T-helper 1 cell (primary cell): ENCODE measurements at regions not wholly inside any gene's neighbourhood (a gene's known extent, or its start where the extent isn't known, plus 50 kb on each side); places are given as distances from the start of the nearest gene placed in this dataset.

Source experiments
- DNase-seq, 5 donors: peaks; one replicate each; pipeline ENCODE4 v3.0.0-alpha.2; 2012 to 2020

GRCh38 chr2:23066686-23067085 lies 318.3 kb upstream of the KLHL29 start:
- DNase-seq: no peak

DNA sequence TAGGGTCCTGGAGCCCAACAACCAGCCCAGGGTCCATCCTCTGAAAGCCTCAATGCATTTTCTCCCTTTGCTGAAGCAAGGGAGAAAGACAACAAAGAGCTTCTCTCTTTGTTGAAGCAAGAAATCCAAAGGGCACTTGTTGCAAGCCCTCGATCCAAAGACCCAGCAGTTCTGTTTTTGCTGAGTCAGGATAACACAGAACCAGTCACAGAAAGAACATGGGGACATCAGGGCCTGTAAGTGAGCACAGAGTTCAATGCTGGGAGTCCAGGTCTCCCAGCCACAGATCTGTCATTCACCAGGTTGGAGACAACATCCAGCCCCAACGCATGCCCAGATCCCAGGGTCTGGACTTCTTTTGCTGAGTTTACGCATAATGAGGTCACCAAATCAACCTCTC lies 315.8 kb upstream of the KLHL29 start:
- DNase-seq: no peak

DNA sequence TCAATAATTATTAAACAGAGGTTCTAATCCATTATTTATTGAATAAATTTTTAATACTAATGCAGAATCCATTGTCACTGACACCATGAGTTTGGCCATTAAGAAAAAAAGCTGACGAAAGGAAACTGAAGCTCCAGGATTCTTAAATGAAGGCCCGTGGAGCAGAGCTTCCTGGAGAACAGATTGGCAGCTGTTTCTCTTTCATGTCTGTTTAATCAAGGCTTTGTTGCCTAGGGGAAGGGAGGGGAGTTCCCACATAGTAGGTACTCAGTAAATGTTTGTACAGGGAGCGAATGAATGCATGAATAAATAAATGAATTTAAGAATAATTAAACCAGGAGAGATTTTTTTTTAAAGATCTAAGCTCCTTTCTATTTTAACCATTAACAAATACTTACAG lies 315.1 kb upstream of the KLHL29 start:
- no peak for DNase-seq

- DNase-seq: no peak
These were observed 311.9 kb upstream of the KLHL29 start for GRCh38 chr2:23073056-23073455.

DNA sequence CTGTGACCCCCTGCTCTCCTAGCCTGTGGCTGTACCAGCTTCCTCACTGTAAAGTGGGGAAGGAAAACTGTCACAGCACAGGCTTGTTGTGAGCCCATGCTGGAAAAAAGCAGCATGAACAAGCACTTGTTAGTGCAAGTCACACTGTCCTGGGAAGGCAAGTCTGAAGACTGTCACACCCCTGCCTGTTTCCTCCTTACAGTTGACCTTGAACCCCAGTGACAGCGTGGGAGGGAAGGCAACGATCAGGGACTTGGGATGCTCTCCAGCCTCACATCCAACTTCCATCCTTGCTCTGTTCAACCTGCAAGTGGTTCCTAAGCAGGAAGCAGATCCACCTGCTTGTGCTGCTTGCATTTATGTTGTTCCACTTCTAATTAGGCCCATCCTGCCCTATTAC lies 311.3 kb upstream of the KLHL29 start:
- DNase-seq: no peak

DNA sequence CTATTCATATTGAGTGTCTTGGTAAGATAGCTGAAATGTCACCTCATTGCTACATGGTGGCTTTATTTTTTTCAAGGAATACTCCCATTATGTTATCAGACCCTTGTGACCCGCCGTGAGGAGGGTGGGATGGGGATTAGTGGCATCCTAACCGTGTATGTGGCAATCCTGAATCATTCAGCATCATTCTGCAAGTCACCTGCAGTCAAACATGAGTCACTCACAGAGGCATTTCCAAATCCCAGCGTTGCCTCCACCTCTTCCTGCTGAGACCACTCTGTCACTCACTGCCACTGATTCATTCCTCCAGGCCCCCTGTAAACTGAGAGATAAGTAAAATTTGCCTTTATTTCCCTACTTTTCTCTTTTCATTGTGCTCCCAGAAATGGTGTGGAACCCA lies 307.4 kb upstream of the KLHL29 start:
- DNase-seq: no peak

- DNase-seq: no peak
These were observed 306.1 kb upstream of the KLHL29 start for GRCh38 chr2:23078784-23079434.

DNA sequence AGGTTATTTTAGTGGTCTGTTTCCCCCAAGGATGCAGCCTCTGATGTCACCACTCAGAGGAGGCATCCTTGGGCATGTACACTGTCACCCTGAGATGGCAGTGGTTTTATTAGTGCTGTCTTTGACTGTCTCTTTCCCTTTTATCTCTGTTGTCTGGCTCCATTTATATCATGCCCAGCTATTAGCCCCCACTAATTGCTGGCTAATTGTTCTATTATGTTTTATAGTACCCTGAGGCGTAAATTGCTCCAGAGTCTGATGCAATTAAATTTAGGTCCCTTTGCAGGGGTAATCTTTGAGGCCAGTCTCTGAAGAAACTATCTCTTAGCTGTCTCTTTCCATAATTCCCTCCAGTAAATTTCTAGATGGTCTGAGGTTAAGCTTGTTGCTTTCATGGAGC lies 301.0 kb upstream of the KLHL29 start:
- DNase-seq: no peak

GRCh38 chr2:23091019-23091418 lies 294.0 kb upstream of the KLHL29 start:
- DNase-seq: no peak

- no peak for DNase-seq
These were observed 293.1 kb upstream of the KLHL29 start for GRCh38 chr2:23091900-23092299.

GRCh38 chr2:23092831-23093230 lies 292.1 kb upstream of the KLHL29 start:
- DNase-seq: no peak

DNA sequence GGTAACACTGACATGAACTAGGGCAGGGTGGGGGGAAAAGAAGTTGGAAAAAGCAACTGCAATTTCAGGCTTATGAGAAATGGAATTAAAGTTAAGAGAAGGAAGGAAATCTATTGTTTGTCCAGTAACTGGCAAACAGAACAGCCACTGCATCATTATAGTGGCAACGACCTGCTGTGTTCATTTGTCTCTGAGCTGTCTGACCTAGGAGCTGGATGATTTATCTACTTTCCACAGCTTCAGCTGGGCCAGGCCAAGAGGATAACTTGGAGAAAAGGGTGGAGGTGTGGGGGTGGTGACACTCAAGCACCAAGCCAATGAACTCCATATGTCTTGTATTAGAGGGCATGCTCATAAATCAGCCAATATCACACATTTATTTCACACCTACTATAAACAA lies 291.5 kb upstream of the KLHL29 start:
- DNase-seq: no peak

DNA sequence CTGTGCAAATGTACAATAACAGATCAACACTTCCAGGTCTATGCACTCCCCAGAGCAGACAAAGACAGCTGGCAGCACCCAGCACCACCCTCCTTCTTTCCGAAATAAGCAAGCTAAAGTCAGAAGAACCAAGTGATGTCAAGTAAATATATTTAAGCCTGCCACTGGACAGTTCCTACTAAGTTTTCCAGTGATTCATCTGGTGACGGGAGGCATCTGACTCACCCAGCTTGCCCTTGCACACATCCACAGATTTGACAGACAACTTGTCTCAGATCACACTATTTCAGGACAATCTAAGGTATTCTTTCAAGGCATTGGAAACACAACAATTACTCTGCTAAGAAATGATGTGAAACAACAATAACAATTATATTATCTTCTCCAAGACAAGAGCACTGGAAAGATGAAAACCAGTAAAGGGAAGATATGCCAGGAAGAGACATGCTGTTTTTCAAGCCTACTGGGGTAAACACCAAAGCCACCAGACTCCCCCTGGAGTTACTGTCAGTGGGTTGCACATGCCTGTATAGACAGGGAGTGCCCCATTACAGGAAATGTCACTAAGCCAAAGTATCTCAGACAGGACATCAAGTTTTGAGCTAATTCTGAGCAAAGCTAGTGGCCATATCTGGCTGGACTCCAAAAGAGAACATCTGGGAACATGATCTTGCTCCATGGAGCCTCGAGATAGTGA lies 287.9 kb upstream of the KLHL29 start:
- no peak for DNase-seq

DNA sequence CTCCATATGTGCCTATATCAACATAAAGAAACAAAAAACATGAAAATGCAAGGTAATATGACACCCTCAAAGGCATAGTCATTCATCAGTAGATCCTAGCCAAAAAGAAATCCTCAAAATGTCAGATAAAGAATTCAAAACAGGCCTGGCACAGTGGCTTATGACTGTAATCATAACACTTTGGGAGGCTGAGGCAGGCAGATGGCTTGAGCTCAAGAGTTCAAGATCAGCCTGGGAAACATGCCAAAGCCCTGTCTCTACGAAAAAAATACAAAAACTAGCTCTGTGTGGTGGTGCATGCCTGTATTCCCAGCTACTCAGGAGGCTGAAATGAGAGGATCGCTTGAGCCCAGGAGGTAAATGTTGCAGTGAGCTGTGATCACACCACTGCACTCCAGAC lies 284.6 kb upstream of the KLHL29 start:
- no peak for DNase-seq

DNA sequence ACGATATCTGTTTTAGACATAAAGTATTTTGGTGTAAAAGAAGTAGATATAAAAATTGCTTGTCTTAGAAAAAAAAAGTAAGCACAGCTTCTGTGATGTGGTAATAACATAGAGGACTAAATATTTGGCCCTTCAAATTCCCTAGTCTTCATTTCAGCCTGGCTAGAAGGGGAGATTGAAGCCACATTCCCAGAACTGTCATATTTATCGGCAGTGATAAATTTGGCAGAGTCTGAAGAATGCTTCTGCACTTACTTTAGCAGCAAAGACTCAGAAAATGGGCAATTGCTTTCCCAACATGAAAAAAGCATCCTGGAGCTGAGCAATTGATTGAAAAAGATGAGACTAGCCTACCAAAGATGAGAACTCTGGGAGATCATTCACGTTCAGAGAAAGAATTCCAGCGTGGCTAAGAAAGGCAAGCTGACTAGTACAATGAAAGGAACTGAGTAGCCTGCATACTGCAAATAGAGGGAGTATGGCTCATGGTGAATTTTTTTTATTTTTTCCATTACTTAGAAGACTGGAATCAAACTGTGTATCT lies 278.7 kb upstream of the KLHL29 start:
- DNase-seq: no peak

- DNase-seq: no peak
These were observed 277.5 kb upstream of the KLHL29 start for GRCh38 chr2:23107327-23107941.

DNA sequence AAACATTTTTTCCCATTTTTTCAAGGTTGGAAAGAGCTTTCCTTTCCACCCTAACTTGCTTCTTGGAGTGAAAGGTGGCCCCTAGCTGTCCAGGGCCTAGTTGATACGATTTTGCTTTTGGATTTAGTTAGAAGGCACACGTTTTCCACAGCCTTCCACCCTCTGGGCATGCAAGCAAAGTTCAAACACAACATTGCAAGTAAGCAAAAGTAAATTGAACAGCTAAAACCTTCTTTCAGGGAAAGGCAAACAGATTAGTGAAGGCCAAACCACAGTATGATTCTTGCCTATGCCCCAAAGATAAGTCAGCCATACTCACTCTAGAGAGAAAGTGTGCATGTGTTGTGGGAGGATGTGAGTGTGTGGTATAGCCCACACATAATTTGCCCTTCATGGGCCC lies 273.7 kb upstream of the KLHL29 start:
- DNase-seq: no peak

- DNase-seq: no peak
These were observed 272.5 kb upstream of the KLHL29 start for GRCh38 chr2:23112517-23112916.

- no peak for DNase-seq
These were observed 270.7 kb upstream of the KLHL29 start for GRCh38 chr2:23114299-23114698.

GRCh38 chr2:23118313-23118712 lies 266.7 kb upstream of the KLHL29 start:
- DNase-seq: no peak

- DNase-seq: no peak
These were observed 266.1 kb upstream of the KLHL29 start for GRCh38 chr2:23118894-23119293.

- no peak for DNase-seq
These were observed 264.8 kb upstream of the KLHL29 start for GRCh38 chr2:23120161-23120560.

DNA sequence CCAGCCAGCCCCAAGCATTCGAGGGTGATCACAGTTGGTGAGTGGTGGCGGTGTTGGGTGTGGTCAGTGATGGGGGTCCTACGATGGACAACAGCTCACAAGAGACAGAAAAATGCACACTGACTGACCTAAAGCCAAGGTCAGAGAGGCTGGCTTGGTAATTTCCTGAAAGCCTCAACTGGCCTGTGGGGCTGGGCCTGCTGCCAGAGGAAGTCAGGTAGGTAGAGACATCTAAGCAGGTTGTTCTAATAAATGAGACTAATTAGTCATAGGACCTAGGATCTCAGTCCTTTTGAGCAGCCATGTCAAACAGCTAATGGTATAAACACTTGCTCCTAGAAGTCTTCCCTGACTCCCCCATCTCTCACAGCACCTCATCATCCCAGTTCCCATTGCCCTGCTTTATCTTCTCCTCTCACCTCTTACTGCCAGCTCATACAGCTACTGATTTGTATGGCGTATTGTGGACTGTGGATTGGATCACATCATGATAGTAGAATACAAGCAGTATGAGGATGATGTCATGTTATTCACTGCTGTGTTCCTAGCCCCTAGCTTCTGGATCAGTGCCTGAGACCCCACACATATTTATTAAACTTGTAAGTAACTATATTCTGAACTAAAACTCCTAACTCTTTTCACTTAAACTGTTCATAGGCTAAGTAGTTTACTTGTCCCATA lies 262.9 kb upstream of the KLHL29 start:
- DNase-seq: no peak
